ENCODE measurements at regions not wholly inside any gene's neighbourhood (a gene's known extent, or its start where the extent isn't known, plus 50 kb on each side); places are given as distances from the start of the nearest gene placed in this dataset.
A peak's percentile ranks its signal among the peaks of the same experiment; 100 is the strongest.
"Not testable (repeated sequence)": the region's sequence is repeated elsewhere in the genome, so short reads cannot be mapped to it uniquely, and the experiment has no call there.

DNA sequence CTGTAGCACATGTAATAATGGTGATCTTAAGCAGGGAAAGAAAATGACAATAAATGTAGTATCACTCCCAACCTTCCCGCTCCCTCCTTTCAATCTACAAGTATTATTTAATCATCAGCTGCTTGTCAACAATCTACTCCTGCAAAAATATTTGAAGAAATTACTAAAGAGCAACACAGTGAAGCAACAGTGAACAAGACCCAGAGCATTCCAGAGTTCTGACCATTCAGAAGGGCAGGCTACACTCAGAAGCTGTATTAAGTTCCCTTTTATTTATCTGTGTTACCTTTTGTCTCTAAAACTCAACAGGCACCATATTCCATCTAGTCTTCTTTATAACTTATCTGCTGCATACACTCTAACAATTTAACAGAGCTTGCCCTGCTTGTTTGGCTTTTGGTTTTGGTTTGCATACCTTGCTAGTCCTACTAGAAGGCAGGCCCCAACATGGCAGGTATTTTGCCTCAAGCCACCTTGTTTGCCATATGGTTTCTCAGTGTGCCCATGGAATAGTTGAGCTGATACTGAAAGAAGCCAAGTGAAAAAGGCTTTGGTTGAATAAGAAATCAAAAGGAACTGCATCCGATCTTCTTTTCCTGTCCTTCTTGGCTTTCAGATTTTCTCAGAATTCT lies 253.9 kb downstream of the CEMIP2 start:
- DNase-seq (ENCODE audit: low read depth), result no peak

DNA sequence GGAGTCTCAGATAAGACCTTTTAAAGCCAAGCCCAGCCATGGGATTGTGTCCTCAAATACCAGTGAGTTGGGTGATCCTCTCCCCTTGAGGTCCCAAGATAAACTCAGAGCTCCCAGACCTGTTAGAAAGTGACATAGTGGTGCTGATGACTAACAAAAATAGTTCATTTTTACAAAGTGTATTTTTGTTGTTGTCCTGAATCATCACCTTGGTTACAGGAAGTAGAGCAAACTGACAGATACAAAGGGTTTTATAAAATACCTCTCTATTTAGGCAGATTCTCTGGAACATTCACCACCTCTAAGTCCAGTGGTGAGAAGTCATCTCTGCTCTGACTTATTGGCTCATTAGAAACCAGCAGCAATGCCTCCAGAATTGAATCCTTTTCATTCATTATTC lies 259.3 kb downstream of the CEMIP2 start:
- DNase-seq (ENCODE audit: low read depth), result peak; percentile 69

DNA sequence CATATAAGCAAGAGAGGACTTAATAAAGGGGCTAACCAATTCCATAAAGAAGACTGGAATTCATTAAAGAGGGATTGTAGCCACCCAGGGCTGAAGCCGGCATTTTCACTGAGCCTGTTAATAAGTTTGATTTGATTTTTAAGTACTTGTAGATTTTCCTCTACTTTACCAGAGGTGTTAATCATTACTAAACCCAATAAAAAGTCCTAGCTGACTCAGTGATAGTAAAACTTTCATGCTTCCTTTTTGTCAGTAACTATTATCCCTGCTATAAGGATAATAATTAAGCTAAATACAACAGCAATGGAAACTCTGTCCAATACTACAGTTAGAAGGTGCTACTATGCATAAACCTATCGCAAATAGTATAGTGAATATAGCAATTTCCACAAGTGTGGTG lies 260.2 kb downstream of the CEMIP2 start:
- not testable (repeated sequence) for DNase-seq (ENCODE audit: low read depth)

DNA sequence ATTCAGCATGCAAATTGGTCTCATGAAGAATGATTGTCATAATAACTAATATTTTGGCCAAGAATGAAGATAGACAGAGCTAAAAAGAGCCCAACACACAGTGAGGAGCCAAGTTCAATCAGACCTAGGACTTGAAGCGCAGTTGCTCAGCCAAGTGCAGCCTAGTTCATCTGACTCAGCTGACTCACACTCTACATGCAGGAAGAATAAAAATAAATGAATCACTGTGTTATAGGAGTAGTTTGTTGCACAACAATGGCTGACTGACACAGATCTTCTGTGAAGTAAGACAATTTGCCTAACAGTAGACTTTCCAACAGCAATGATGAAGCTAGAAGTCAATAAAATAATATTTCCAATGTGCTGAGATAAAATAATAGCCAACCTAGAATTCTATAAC lies 261.5 kb downstream of the CEMIP2 start:
- DNase-seq (ENCODE audit: low read depth), result peak; percentile 83

DNA sequence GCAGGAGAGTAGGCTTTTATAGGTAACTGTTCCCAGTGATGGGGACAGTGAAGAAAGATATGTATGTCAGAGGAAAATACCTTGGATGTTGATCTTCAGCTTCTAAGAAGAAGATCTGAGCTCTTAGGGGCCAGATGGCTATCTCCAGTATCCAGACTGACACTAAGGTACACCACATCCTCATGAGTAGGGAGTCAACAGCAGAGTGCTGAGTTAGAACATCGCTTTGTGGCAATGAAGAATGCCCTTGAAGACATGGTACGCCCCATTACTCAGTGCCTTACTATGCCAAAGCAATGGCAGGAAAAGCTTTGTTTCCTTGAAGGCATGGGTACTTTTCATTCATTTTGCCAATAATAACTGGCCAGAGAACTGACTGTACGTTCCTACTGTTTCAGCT lies 263.7 kb downstream of the CEMIP2 start:
- DNase-seq (ENCODE audit: low read depth), result peak; percentile 75

DNA sequence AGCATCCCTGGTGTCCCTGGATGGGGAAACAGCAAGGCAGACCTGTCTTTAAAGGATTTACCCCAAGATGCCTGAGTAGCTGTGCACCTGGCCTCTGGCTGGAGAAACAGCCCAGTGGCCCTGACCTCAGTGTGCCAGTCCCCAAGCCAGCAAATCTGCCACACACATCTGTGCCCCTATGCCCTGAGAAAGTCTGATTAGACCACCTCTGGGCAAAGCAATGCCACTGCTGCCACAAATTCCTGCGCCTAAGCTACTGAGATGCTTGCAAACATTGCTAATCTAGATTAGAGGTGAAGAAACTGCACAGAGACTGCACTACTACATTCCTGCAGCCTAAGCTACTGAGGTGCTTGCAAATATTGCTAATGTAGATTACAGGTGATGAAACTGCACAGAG lies 269.6 kb downstream of the CEMIP2 start:
- no peak for DNase-seq (ENCODE audit: low read depth)

DNA sequence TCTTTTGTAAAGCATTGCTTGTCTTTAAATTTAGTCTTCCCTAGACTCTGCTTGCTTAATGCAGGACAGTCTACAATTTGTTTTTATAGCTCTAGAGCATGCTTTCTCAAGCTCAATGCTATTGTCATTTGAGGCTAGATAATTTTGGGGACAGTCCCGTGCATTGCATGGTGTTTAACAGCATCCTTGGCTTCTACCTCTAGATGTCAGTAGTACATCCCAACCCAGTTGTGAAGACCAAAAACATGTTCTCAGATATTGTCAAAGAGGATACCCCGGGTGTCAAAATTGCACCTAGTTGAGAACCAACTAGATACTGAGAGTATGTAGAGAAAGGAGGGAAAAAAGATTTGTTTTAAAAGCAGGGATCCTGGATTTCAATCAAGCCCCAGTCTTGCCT lies 277.5 kb downstream of the CEMIP2 start:
- no peak for DNase-seq (ENCODE audit: low read depth)

DNA sequence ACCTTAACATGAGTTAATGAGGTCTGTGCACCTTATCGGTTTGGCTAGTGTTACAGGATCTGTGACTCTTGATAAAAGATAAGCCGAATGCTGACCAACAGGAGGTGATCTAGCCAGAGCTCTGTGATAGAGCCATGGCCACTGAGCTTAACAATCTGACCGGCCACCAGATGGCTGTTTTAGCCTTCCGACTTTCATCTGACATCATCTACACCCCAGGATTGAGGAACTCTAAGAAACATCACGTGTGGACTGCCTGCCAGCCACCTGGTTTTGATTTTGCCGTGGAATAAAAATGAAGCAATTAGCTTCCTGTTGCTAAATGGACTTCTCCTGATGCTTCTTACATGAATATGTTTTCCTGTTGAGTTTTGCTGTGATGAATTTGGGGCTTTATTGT lies 281.3 kb downstream of the CEMIP2 start:
- no peak for DNase-seq (ENCODE audit: low read depth)

DNA sequence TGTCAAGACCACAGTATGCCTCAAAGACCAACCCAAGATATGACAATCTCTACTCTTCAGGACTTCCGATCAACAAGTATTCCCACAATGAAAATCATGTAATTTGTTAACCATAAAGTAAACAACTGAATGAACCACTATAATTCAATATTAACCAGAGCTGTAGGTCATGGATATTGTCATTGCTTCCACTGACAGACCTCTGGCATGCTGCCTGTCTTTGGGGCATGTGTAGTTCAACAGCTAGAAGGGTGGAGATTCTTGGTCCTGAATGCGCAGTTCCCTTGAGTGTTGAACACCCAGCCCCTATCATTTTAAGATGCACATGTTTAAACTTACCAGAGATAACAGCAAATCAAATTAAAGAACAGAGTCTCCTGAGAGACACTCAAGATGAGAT lies 283.0 kb downstream of the CEMIP2 start:
- DNase-seq (ENCODE audit: low read depth), result no peak

DNA sequence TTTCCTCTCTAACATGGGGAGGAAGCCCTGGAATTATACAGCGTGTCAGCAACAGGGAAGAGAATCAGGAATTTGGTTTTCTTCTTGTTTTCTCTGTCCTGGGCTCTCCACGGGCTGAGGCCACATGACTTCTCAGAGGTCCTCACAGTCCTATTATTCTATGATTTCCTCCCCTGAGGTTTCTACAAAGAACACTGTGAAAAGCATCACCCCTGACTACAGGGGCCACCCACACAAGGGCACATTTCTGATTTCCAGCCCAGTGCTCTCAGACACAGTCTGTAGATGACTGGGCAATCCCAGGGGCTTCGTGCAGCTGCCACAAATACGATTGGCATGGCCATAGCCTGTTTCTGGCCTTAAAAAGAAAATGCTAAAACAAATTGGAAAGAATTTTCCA lies 284.9 kb downstream of the CEMIP2 start:
- DNase-seq (ENCODE audit: low read depth), result no peak

DNA sequence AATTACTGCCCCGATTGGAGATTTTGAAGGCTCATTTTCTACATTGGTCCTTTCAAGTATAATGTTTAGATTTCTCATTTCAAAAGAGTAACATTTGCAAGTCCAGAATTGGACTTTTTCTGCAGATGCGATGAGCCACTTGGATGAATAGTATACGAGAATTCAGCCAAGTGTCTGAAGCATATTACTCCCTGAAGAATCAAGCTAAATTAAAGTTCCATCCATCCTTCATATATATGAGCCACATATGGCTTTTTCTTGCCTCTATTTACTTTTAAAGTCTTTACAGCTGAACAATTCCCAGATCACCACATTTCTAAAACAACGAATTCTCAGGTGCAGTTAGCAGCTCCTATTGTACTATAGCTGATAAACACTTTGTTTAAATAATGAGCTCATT lies 288.7 kb downstream of the CEMIP2 start:
- no peak for DNase-seq (ENCODE audit: low read depth)

DNA sequence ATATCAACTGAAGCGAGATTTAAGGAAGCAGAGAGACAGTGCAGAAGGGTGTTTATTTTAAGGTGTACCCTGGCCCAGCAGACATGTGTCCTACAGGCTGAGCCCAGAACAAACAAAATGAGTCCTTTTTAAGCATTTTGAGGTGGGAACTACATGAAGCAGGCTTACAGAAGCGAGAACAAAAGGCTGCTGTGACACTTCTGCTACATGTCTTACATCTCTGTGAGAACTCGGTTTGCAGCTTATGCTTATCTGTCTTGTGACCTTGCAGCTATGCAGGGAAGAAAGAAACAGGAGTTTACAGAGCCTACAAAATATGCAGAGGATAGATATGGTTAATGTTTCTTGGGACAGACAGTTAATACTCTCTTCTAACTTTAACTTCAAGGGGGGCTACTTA lies 295.9 kb downstream of the CEMIP2 start:
- no peak for DNase-seq (ENCODE audit: low read depth)

DNA sequence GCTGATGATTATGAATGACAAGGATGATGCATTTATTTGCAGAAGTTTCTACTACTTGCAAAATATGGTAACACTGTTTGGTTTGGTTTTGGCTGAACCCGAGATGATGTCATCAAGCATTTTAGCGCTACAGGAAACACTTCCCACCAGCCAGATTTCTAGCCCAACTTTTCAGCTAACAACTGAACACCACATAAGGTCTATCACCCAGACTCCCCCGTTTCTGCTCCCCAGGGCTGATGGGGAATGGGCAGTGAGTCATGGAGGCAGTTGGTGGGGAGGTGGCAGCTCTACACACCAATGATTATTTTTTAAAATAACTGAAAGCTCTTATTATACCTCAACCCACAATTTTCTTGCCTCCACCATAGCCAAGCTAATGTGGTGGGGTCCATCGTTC lies 302.9 kb downstream of the CEMIP2 start:
- peak; percentile 8 for DNase-seq (ENCODE audit: low read depth)

DNA sequence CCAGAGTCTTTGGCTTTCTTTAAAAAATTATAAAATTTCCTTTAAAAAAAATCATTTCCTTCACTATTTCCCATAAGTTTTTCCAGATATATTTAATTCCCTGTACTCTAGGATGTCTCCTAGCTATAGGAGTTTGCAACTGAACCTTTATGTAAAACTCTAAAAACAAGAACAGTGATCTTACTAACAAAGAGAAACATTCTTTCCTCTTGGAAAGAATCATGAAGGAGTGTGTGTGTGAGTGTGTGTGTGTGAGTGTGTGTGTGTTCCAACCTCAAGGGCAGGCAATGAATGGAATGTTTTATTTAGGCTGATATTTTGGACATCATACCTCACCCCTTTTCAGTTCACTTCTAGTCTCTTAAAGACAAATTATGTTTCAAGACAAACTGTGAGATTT lies 309.2 kb downstream of the CEMIP2 start:
- DNase-seq (ENCODE audit: low read depth), result no peak

DNA sequence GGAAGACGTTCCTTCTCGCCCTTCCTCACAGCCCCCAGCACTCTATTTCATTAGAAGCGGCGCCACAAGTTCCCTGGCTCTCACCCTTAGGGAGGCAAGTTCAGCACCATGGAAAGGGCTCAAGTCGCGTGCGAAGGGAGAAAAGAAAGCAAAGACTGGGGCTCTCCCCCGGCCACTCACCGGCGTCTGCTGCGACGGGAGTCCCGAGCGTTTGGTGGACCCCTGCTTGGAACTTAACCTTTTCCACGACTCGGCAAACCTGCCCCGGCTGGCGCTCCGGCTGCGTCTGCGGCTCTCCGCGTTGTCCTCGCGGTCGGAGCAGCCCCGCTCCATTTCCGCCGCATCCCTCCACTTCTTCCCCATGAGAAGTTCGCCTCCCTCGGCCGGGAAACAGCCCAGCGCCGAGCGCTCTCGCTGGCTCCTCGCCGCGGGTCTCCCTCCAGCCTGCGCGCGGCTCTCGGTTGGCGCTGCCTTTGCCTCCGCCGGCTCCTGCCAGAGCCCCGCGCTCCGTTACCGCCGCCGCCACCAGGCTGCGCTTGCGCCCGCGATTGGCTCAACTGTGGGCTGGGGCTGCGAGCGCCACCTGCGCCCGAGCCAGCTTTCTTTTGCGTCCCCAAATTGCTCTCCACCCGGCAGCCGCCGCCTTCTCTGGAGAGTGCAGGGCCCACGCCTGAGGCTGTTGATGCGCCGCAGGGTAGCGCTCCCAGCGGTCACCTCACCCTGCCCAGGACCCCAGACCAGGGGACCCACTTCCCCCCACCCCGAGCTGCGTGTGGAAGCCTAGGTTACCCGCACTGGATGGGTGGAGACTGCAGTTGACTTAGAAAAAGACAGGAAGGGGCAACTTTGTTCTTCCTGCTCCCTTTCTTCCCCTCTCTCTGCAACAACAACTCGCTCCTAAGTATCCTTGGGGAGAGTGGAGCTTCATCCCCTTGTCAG lies 321.6 kb downstream of the CEMIP2 start:
- peak; percentile 36 for DNase-seq (ENCODE audit: low read depth)

DNA sequence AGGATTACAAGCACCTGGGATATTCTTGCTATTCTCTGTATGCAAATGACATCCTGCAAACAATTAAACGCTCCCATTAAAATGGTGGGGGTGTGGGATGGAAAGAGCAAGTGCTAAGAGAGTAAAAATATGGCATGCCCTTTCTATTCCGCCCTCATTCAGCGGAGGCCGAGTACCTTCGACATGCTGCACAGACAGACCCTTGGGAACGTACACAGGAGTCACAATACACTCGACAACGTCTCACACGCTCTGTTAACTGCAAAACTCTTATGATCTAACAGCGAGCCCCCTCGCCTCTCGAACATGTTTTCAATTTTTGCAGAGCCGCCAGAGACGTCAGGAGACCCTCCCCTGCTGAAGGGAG lies 322.2 kb downstream of the CEMIP2 start:
- DNase-seq (ENCODE audit: low read depth), result no peak

DNA sequence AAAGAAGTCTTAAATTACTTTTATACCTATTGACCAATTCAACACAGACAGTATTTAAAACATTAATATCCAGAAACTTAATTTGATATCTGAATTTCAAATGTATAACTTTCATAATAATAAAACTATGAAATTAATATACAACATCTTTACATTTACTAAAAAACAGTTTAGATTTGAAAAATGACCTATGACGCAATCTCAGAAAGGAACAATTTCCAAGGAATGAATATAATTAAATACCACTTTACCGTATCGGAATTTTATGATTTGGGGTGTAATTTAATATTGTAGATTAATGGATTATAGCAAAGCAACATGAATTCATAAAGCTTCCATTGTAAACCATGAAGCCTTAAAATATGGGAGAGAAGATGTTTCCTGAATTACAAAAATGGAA lies 321.5 kb upstream of the TRPM3 start:
- no peak for DNase-seq (ENCODE audit: low read depth)

DNA sequence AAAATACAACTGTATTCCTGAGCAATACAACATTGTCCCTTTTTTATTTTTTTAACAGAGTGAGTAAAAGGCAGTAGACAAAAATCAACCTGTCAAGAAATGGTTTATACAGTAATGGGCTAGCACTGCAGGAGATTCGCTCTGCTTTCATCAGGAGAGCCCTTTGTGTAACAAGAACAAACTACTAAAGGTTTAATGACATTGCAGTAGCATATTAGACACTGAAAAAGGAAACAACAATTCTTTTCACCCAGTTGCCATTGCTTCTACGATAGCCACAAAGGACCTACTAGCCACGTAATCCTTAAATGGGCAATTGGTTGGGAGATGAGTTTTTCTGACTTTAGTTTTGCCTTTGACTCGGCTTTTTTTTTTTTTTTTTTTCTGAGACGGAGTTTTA lies 319.8 kb upstream of the TRPM3 start:
- DNase-seq (ENCODE audit: low read depth), result no peak

DNA sequence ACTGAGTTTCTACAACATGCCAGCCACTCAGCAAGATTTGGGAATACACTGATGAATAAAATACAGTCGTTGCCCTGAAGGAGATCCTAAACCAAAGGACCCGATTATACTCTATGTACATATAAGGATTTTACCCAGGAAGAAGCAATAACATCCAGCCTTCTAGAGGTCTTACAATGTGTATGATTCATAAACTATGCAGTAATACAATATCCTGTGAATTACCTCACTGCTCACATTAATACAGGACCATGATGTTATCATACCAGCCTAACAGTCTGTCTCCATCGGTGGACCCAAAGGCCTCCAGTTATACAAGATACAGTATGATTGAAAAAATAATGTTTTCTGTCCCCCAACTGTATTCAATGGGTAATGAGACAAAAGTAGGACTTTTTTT lies 310.5 kb upstream of the TRPM3 start:
- DNase-seq (ENCODE audit: low read depth), result peak; percentile 2

DNA sequence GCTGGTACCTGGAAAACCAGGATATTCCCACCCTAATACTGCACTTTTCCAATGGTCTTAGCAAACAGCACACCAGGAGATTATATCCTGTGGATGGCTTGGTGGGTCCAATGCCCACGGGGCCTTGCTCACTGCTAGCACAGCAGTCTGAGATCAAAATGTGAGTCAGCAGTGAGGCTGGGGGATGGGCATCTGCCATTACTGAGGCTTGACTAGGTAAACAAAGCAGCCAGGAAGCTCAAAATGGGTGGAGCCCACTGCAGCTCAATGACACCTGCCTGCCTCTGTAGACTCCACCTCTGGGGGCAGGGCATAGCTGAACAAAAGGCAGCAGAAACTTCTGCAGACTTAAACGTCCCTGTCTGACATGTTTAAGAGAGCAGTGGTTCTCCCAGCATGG lies 285.9 kb upstream of the TRPM3 start:
- peak; percentile 8 for DNase-seq (ENCODE audit: low read depth)

DNA sequence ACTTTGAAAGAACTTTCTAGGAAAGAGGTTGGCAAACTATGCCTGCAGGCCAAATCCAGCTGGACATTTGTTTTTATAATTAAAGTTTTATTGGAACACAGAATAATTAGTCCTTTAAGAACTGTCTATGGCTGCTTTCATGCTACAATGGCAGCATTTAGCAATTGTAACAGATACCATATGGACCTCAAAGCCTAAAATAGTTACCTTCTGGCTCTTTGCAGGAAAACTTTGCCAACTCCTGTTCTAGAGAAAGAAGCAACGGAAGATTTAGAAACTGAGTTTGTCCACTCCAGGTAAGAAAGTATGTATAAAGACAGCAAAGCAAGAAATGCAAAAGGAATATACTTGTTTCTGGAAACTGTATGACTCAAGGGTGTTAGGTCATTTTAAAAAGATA lies 281.7 kb upstream of the TRPM3 start:
- DNase-seq (ENCODE audit: low read depth), result no peak

DNA sequence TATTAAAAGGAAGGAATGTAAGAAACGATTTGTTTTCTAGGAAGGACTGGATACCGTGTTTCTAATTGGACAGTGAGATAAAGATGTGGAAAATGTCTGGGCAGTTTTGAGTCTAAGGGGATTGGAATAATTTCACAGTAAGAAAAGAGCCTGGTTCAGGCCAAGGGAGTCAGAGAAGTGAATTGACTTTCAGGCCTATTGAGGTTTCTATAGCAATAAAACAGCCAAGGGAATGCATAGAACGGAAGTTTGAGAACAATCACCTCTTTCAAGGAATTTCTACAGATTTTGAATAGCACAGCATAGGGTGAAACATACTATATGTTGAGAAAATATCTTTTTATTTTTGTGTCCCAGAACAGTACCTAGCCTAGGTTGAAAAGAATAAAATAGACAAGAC lies 271.6 kb upstream of the TRPM3 start:
- no peak for DNase-seq (ENCODE audit: low read depth)

DNA sequence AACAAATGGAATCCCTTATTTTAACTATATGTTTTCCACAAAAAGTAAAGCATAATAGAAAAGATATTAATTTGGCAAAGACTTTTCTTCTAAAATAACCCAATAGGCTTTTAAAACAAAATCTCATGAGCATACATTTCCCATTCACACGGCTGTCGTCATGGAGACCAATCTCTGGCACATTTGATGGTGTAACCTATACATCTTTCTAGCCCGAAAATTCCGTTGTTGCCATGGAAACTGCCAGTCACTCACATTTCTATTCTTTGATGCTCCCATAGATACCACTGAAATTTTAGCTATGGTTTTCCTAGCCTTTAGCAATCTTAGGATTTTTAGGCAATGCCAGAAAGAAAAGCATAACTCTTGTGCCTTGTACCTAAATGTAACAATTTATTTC lies 262.9 kb upstream of the TRPM3 start:
- no peak for DNase-seq (ENCODE audit: low read depth)

All from HT1080 (cell line).